Keratinocyte (primary cell): ENCODE measurements at regions not wholly inside any gene's neighbourhood (a gene's known extent, or its start where the extent isn't known, plus 50 kb on each side); places are given as distances from the start of the nearest gene placed in this dataset.

Experiments used
- CTCF ChIP-seq, 3 experiments: IDR thresholded peaks in 1 of 3; conservative IDR thresholded peaks in 1 of 3; optimal IDR thresholded peaks in 1 of 3; 2 replicates in 2 of 3; 3 replicates in 1 of 3; pipeline versions ENCODE3 to v1.5.1; 2011; ENCODE audit warnings: low read length in 3 of 3, mild to moderate bottlenecking in 3 of 3, moderate library complexity in 2 of 3, control low read depth in 1 of 3, inconsistent platforms in 1 of 3; ENCODE audit not compliant: insufficient read depth in 2 of 3; ENCODE audit errors: extremely low read depth in 1 of 3
- EZH2 ChIP-seq: IDR thresholded peaks from one replicate; pipeline ENCODE4 v1.6.1; 2012; ENCODE audit warnings: inconsistent platforms, mild to moderate bottlenecking, low read length, moderate library complexity

GRCh38 chr2:180733330-180733729 lies 247.1 kb upstream of the UBE2E3 start:
- TF ChIP-seq CTCF (optimal IDR thresholded peaks at IDR 0.05 in 1 of 3, IDR thresholded peaks at IDR 0.05 in 1 of 3, conservative IDR thresholded peaks at IDR 0.05 in 1 of 3; ENCODE audit: extremely low read depth in 1 of 3, insufficient read depth in 2 of 3, low read length in 3 of 3) (no peak), EZH2 (no peak)
